ENCODE measurements at regions not wholly inside any gene's neighbourhood (a gene's known extent, or its start where the extent isn't known, plus 50 kb on each side); places are given as distances from the start of the nearest gene placed in this dataset.

GRCh38 chr11:23112987-23113886 lies 253.0 kb upstream of the CCDC179 start:
- peak in 5 of 7 experiments; percentile 17 to 47 (median 40) for TF ChIP-seq CTCF (IDR thresholded peaks at IDR 0.05)
- TF ChIP-seq POLR2AphosphoS5 (IDR thresholded peaks at IDR 0.05): no peak

All from stomach (tissue), 4 donors.